SK-N-SH (cell line): ENCODE measurements at regions not wholly inside any gene's neighbourhood (a gene's known extent, or its start where the extent isn't known, plus 50 kb on each side); places are given as distances from the start of the nearest gene placed in this dataset.
A peak's percentile ranks its signal among the peaks of the same experiment; 100 is the strongest.

Experiments used
- CTCF ChIA-PET: fragments of 300-600, 350-600 bp; formaldehyde crosslinking; extraction: SDS; loops from one replicate; lab custom pipeline; 2021; lab: Yijun Ruan, JAX
- POLR2A ChIA-PET: fragments of 350-600 bp; sonication (Branson Sonifier 250); formaldehyde crosslinking; extraction: SDS; loops from one replicate; lab custom pipeline; 2020; ENCODE audit warnings: antibody characterized with exemption, inconsistent platforms; lab: Yijun Ruan, JAX
- DNase-seq: peaks from one replicate; pipeline ENCODE4 v3.0.0; 2012
- H2AFZ ChIP-seq: fragments of 200-600 bp; sonication (generic); 2 replicates; pipeline ENCODE4 v1.8.1; 2016; ENCODE audit warnings: antibody characterized with exemption, mild to moderate bottlenecking, low read depth
- H3F3A ChIP-seq: fragments of 200-600 bp; sonication (generic); replicated peaks from 2 replicates; pipeline ENCODE3; 2016; ENCODE audit warnings: antibody characterized with exemption, mild to moderate bottlenecking; ENCODE audit not compliant: insufficient read depth
- H3K27ac ChIP-seq, 2 experiments: fragments of 200-500 bp in 1 of 2; fragments of 200-600 bp in 1 of 2; sonication (Bioruptor generic) in 1 of 2; sonication (generic), shearing (Covaris generic) in 1 of 2; 2 replicates each; pipeline versions ENCODE4 v1.5.1 to v1.6.1; 2014 to 2016; ENCODE audit warnings: low read depth in 2 of 2, inconsistent platforms in 1 of 2, low read length in 1 of 2, mild to moderate bottlenecking in 1 of 2, mixed read lengths in 1 of 2
- H3K27me3 ChIP-seq: fragments of 200-600 bp; sonication (generic), shearing (Covaris generic); 2 replicates; pipeline ENCODE4 v1.6.1; 2016; ENCODE audit warnings: mixed run types; ENCODE audit not compliant: insufficient read depth
- H3K36me3 ChIP-seq, 2 experiments: fragments of 200-500 bp in 1 of 2; fragments of 200-600 bp in 1 of 2; sonication (Bioruptor generic) in 1 of 2; sonication (generic) in 1 of 2; replicated peaks in 1 of 2; 2 replicates each; pipeline versions ENCODE3 to v1.5.1; 2014 to 2016; ENCODE audit warnings: low read length in 1 of 2, mild to moderate bottlenecking in 1 of 2; ENCODE audit not compliant: insufficient read depth in 2 of 2, control insufficient read depth in 1 of 2
- H3K4me1 ChIP-seq, 2 experiments: fragments of 200-500 bp in 1 of 2; fragments of 200-600 bp in 1 of 2; sonication (Bioruptor generic) in 1 of 2; sonication (generic), shearing (Covaris generic) in 1 of 2; 2 replicates each; pipeline versions ENCODE4 v1.5.1 to v1.6.1; 2014 to 2016; ENCODE audit warnings: low read depth in 1 of 2, low read length in 1 of 2, mixed run types in 1 of 2; ENCODE audit not compliant: insufficient read depth in 2 of 2, control insufficient read depth in 1 of 2
- H3K4me2 ChIP-seq: fragments of 200-600 bp; sonication (generic), shearing (Covaris generic); 2 replicates; pipeline ENCODE4 v1.6.1; 2017; ENCODE audit warnings: mixed run types
- H3K4me3 ChIP-seq, 2 experiments: fragments of 200-500 bp in 1 of 2; fragments of 200-600 bp in 1 of 2; sonication (Bioruptor generic) in 1 of 2; sonication (generic), shearing (Covaris generic) in 1 of 2; 2 replicates each; pipeline versions ENCODE4 v1.5.1 to v1.8.1; 2014 to 2016; ENCODE audit warnings: low read depth in 2 of 2, inconsistent platforms in 1 of 2, low read length in 1 of 2, mild to moderate bottlenecking in 1 of 2, mixed read lengths in 1 of 2, moderate library complexity in 1 of 2
- H3K79me2 ChIP-seq: fragments of 200-600 bp; sonication (generic); 2 replicates; pipeline ENCODE4 v1.8.1; 2017; ENCODE audit warnings: mild to moderate bottlenecking; ENCODE audit not compliant: insufficient read depth
- H3K9ac ChIP-seq: fragments of 200-600 bp; sonication (generic); 2 replicates; pipeline ENCODE4 v1.6.1; 2017; ENCODE audit warnings: mixed run types
- H3K9me2 ChIP-seq: fragments of 200-600 bp; sonication (generic); 2 replicates; pipeline ENCODE4 v1.6.1; 2017; ENCODE audit warnings: mixed run types
- H3K9me3 ChIP-seq: fragments of 200-600 bp; sonication (generic); 2 replicates; pipeline ENCODE4 v1.6.1; 2017; ENCODE audit warnings: mixed run types, mild to moderate bottlenecking, moderate library complexity
- H4K20me1 ChIP-seq: fragments of 200-600 bp; sonication (generic); 2 replicates; pipeline ENCODE4 v1.6.1; 2017; ENCODE audit warnings: mild to moderate bottlenecking, mixed run types; ENCODE audit not compliant: insufficient read depth
- MEF2A ChIP-seq: IDR thresholded peaks from 2 replicates; pipeline ENCODE4 v1.4.0; 2012; ENCODE audit warnings: low read depth, borderline replicate concordance
- NFIC ChIP-seq: IDR thresholded peaks from 2 replicates; pipeline ENCODE4 v1.4.0; 2012; ENCODE audit warnings: borderline replicate concordance
- RAD21 ChIP-seq: IDR thresholded peaks from 2 replicates; pipeline ENCODE4 v1.6.1; 2012; ENCODE audit warnings: mild to moderate bottlenecking, low read length
- SIN3A ChIP-seq: IDR thresholded peaks from 2 replicates; pipeline ENCODE4 v1.6.1; 2012; ENCODE audit warnings: low read depth, mild to moderate bottlenecking, low read length, moderate library complexity, borderline replicate concordance
- SMC3 ChIP-seq: IDR thresholded peaks from 2 replicates; pipeline ENCODE4 v1.6.1; 2012; ENCODE audit warnings: low read depth, low read length, improper control_type of control experiment
- TCF12 ChIP-seq: IDR thresholded peaks from 2 replicates; pipeline ENCODE4 v1.4.0; 2012
- TEAD4 ChIP-seq: IDR thresholded peaks from 2 replicates; pipeline ENCODE4 v1.4.0; 2012; ENCODE audit warnings: mild to moderate bottlenecking, borderline replicate concordance; ENCODE audit not compliant: insufficient read depth
- WGBS: methylation state at CpG from one replicate; pipeline ENCODE4 v1.1.6; 2017; ENCODE audit warnings: low lambda C conversion rate; 5-methylcytosine and 5-hydroxymethylcytosine counted together
- TF ChIP-seq, protein P1 (sequence below): IDR thresholded peaks from 2 replicates; pipeline ENCODE4 v1.4.0; 2012; ENCODE audit warnings: low read depth, borderline replicate concordance
- TF ChIP-seq, protein P2 (sequence below): IDR thresholded peaks from 2 replicates; pipeline ENCODE4; 2012
- TF ChIP-seq, protein P3 (sequence below): IDR thresholded peaks from 2 replicates; pipeline ENCODE4 v1.4.0; 2012; ENCODE audit warnings: low read depth

DNA sequence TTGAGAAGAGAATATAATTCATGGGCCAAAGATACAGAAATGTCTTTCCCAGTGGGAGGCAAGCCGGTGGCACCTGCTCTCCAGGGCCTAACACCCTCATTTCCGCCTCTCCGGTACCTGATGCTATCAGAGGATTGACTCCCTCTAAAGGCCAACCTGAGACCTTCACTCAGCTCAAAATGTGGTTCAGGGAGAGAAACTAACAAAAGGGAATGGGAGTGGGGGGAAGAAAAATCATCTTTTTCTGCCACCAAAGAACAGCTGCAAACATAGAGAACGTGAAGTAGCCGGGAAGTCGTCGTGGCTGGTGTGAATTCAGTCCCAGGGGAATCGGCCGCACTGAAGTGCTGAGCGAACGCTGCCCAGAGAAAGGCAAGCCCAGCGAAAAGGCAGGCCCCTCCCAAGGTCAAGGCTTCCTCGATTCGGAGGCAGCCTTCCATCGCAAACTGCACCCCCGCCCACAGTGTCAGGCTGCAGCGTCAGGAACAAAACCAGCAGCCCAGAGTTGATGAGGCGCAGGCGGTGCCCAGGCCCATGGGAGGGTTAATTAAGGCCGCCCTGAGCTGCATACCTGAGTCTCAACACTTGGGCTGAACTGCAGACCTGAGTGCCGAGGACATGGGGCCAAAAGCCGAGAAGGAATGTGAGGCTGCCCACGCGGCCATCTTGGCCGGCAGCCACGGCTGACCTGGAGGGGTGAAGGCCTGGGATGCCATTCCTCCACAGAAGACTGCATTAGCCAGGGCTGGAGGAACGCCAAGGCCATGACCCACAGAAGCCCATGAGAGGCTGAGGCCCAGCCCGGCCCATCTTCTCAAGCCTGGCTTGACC lies 160.2 kb downstream of the PSMG1 start:
- Histone ChIP-seq H3K27me3 (no peaks in the 10 kb centered on the region), H3K9ac (no peak overlapping the region), H4K20me1 (no peaks in the 10 kb centered on the region), H3K27ac (peak overlapping the region in 1 of 2 experiments; percentile 67; a peak in 1 of 4 replicates), H3K9me3 (0 out of 2 replicates have a peak, but pooled peaks cover 4% of the 10 kb centered on the region), H3K9me2 (no peaks in the 10 kb centered on the region), H3K4me2 (no peak overlapping the region), H2AFZ (no peak overlapping the region), H3K36me3 (no peaks in the 10 kb centered on the region), H3K4me3 (no peak overlapping the region), H3F3A (no peaks in the 10 kb centered on the region), H3K79me2 (no peaks in the 10 kb centered on the region), H3K4me1 (peaks cover 0 to 21% of the 10 kb centered on the region in 2 experiments; a peak in 1 of 4 replicates)
- no peak for DNase-seq
- TF ChIP-seq MEF2A = no peak
- 0 out of 2 replicates have a peak, but pooled peaks have one; percentile 35 for TF ChIP-seq TEAD4
- TF ChIP-seq, protein P1, sequence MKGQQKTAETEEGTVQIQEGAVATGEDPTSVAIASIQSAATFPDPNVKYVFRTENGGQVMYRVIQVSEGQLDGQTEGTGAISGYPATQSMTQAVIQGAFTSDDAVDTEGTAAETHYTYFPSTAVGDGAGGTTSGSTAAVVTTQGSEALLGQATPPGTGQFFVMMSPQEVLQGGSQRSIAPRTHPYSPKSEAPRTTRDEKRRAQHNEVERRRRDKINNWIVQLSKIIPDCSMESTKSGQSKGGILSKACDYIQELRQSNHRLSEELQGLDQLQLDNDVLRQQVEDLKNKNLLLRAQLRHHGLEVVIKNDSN = no peak
- peak; percentile 34; the same call in 1 of the 2 replicates for TF ChIP-seq TCF12
- TF ChIP-seq RAD21 = peak; percentile 35
- TF ChIP-seq, protein P2, sequence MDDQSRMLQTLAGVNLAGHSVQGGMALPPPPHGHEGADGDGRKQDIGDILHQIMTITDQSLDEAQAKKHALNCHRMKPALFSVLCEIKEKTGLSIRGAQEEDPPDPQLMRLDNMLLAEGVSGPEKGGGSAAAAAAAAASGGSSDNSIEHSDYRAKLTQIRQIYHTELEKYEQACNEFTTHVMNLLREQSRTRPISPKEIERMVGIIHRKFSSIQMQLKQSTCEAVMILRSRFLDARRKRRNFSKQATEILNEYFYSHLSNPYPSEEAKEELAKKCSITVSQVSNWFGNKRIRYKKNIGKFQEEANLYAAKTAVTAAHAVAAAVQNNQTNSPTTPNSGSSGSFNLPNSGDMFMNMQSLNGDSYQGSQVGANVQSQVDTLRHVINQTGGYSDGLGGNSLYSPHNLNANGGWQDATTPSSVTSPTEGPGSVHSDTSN = no peak
- peak; percentile 78 for TF ChIP-seq NFIC
- peak; percentile 21; the same call in 1 of the 2 replicates for TF ChIP-seq SMC3
- CTCF ChIA-PET = interaction anchor here (0.9 to 1.7 kb wide), 6 partner anchors 12 to 297 kb away, joined by 3 to 4 read pairs (median 4); no protein-coding TSS in a partner anchor
- 88% methylated on average over 18 of the region's 28 CpGs for WGBS
- POLR2A ChIA-PET = interaction anchor here (0.9 kb wide), 1 partner anchor 33 kb away, joined by 3 read pairs; no protein-coding TSS in a partner anchor

DNA sequence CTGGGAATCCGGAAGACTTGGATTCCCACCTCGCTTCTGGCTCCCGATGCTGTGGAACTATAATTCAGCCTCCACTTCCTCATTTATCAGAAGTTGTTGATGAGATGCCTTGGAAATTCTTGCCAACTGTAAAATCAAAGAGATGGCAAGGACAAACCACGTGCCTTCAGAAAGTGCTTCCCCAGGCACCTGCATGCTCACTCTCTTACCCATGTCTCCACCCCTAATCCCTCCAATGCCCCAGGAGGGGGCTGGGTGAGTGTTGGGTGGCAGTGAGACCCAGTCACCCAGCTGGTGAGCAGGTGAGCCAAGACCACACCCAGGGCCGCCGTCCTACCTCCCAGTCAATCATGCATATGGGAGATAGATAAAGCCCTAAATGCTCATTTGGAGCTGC lies 160.8 kb downstream of the PSMG1 start:
- Histone ChIP-seq H3K4me1 (peaks cover 0 to 21% of the 10 kb centered on the region in 2 experiments; a peak in 1 of 4 replicates), H3K36me3 (no peaks in the 10 kb centered on the region), H4K20me1 (no peaks in the 10 kb centered on the region), H3K27ac (peak overlapping the region in 1 of 2 experiments; percentile 67; a peak in 1 of 4 replicates), H3K79me2 (no peaks in the 10 kb centered on the region), H3K4me3 (no peak overlapping the region), H2AFZ (no peak overlapping the region), H3K9me3 (0 out of 2 replicates have a peak, but pooled peaks cover 4% of the 10 kb centered on the region), H3F3A (no peaks in the 10 kb centered on the region), H3K9me2 (no peaks in the 10 kb centered on the region), H3K27me3 (no peaks in the 10 kb centered on the region), H3K4me2 (no peak overlapping the region), H3K9ac (no peak overlapping the region)
- WGBS = 94% methylated on average over 6 of the region's 6 CpGs
- ChIA-PET CTCF (interaction anchor here (0.9 to 1.7 kb wide), 6 partner anchors 11 to 297 kb away, joined by 3 to 4 read pairs (median 4); no protein-coding TSS in a partner anchor), POLR2A (interaction anchor here (0.9 kb wide), 1 partner anchor 32 kb away, joined by 3 read pairs; no protein-coding TSS in a partner anchor)
- DNase-seq = no peak
- no peak for TF ChIP-seq SIN3A
- TF ChIP-seq, protein P3, sequence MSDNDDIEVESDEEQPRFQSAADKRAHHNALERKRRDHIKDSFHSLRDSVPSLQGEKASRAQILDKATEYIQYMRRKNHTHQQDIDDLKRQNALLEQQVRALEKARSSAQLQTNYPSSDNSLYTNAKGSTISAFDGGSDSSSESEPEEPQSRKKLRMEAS = no peak
